GM18498 (cell line): ENCODE measurements at regions not wholly inside any gene's neighbourhood (a gene's known extent, or its start where the extent isn't known, plus 50 kb on each side); places are given as distances from the start of the nearest gene placed in this dataset.
"Not testable (repeated sequence)": the region's sequence is repeated elsewhere in the genome, so short reads cannot be mapped to it uniquely, and the experiment has no call there.

Experiments
- ATAC-seq: cut with Tn5 transposase; IDR thresholded peaks from one replicate; pipeline ENCODE4 v1.9.1; 2021; ENCODE audit warnings: mild to moderate bottlenecking, moderate library complexity; ENCODE audit not compliant: unreplicated experiment

DNA sequence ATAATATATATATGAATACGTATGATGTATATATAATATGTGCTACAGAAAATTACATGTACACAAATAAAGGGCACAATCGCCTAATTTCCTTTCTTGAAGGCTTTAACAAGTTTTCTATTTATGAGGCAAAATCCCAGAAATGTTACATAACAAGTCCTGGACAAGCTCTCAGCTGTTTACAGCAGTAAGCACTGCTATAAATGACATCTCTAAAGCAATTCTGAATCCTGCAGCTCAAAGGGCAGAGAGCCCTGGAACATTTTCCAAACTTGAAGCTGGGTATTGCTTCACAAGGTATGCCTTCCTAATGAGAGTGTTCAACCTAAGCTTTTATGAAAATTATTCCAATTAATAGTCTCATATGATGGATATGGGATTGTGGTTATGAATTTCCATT lies 222.3 kb upstream of the GCFC2 start:
- ATAC-seq: no peak

DNA sequence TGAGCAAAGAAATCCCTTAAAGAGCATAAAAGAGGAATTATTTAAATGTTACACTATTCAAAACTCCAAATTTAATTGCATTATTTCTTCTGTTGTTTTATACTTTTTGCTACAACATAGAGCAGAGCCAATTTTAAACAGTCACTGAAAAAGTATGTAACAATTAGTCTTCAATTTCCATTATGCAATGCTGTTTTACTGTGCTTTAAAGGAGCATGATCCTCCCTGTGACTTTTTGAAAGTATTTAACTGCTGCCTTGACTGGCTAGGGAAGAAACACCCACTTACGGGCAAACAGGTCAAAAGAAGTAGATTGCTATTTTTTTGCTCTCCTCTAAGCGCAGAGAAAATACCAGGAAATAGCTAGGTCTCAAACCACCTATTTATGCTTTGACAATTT lies 217.4 kb upstream of the GCFC2 start:
- no peak for ATAC-seq

DNA sequence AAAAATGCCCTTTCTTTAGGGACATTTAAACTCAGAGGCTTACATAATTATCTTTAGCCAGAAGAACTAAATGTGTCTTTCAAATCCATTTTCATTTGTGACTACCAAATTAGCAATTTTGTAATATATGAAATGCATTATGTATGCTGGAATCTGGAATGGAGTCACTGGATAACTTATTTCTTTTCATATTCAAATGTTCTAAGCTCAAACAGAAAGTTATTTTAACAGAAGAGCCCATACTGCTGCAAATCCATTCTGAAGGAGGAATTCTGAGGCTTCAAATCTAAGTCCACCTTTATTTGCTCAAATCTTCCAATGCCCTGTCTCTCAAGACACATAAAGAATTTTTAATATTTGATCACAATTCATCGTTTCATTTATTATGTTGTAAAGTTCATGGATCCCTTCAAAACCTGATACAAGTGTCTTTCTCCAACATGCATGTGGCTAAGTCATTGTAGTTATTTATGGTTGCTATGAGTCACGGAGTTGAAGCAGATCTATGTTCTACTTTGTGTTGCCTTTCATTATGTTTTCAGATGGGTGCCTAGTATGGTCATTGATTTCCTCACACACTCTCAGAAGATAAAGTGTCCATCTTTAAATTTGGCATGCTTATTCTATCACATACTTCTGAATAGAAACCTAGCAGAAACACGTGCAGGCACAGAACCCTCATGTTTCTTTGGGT lies 214.8 kb upstream of the GCFC2 start:
- ATAC-seq: no peak

DNA sequence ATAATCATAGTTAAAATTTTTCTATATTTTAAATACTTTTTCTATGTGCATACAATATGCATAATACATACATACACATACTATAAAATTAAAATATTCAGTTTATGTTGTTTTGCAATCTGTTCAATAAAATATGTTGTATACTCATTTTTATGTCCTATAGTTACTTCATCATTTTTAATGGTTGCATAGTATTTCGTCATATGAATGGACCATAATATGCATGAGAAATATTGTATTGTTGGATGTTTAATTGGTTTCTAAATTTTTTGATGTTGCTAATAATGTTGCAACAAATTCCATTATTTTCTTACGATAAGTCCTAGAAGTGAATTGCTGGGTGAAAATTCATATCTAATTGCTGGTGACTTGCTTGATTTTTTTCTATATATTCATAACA lies 211.5 kb upstream of the GCFC2 start:
- ATAC-seq: no peak

- ATAC-seq: no peak
Observed at GRCh38 chr2:75920859-75921551, 210.3 kb upstream of the GCFC2 start.

DNA sequence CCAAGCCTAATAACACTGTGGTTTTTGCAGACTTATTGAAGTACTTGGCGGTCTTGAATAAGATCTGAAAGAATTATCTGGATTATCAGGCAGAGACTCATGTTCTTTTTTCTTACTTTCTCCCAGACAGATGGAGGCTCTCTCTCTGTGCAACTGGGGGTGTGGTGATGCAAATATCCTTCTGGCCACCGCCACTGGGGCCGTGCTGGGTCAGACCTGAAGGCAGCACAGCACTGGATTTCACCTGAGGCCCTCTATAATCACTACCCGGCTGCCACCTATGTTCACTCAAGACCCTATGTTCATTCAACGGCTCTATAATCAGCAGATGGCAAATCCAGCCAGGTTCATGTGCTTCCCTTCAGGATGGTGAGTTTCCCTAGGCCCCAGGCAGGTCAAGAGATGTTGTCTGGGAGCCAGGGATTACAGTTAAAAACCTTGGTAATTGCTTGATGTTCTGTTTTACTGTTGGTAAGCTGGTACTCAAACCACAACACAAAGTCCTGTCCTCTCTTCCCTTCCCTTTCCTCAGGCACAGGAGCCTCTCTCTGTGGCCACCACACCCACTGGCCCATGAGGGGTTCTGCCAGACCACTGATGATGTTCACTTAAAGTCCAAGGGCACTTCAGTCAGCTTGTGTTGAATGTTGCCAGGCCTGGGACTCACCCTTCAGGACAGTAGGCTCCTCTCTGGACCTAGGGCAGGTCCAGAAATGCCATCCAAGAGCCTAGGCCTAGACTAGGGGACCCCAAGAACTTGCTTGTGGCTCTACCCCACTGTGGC lies 205.3 kb upstream of the GCFC2 start:
- ATAC-seq: no peak

DNA sequence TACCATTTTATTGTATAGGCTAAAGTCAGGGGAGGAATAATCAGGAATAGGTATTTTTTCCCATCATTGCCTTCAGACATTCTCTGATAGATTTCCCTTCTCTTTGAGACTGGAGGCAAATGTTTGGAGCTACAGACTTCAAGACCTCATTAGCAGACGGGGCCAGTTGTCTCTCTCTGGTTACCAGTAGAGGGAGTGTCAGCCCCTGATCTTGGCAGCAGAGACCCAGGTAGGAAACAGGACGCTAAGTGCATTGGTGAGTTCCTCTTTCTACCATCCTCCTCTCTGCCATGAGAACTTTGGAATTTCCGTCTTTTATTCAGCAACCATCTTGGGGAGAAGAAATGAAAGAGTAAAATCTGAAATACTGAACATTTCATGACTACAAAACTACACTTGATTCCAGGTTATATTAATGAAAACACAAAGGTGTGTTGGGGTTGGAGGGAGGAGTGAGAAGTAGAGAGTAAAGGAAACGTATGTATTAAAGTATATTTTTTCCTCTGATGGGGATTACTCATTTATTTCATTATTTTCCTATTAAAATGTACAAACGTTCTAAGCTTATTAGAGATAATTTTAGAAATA lies 186.2 kb upstream of the GCFC2 start:
- ATAC-seq: peak; percentile 86

- peak; percentile 76 for ATAC-seq
Observed at GRCh38 chr2:75894170-75894569, 183.5 kb upstream of the GCFC2 start.

- ATAC-seq: no peak
Observed at GRCh38 chr2:75892490-75892889, 181.8 kb upstream of the GCFC2 start.

- ATAC-seq: no peak
Observed at GRCh38 chr2:75882530-75882929, 171.8 kb upstream of the GCFC2 start.

- ATAC-seq: not testable (repeated sequence)
Observed at GRCh38 chr2:75875606-75876005, 164.9 kb upstream of the GCFC2 start.

DNA sequence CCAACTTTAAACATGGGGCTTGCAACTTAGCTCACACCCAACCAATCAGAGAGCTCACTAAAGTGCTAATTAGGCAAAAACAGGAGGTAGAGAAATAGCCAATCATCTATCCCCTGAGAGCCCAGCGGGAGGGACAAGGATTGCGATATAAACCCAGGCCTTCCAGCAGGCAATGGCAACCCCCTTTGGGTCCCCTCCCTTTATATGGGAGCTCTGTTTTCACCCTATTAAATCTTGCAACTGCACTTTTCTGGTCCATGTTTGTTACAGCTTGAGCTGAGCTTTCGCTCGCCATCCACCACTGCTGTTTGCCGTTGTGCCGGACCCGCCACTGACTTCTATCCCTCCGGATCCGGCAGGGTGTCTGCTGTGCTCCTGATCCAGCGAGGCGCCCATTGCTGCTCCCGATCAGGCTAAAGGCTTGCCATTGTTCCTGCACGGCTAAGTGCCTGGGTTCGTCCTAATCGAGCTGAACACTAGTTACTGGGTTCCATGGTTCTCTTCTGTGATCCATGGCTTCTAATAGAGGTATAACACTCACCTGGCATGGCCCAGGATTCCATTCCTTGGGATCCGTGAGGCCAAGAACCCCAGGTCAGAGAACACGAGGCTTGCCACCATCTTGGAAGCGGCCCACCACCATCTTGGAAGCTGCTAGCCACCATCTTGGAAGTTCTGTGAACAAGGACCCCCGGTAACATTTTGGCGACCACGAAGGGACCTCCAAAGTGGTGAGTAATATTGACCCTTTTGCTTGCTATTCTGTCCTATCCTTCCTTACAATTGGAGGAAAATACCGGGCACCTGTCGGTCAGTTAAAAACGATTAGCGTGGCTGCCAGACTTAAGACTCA lies 161.3 kb upstream of the GCFC2 start:
- not testable (repeated sequence) for ATAC-seq

- ATAC-seq: peak; percentile 74
Observed at GRCh38 chr2:75870651-75871137, 160.0 kb upstream of the GCFC2 start.

DNA sequence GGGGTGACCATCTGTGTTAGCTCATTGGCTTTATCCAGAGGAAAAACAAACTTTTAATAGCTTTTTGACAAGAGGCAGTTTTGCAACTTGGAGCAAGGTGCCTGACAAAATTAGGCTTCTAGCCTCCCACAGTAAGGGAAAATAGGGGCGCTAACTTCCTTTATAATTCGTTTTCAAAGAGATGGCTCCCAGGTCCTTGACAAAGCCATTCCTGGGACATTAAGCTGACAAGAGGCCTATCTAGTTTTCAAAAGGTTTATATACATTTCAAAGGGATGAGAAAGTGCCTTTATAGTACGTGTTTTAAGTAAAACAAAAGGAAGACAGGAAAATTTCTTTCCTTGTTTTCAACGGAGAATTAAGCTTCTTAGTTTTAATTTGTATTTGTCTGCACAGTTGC lies 159.4 kb upstream of the GCFC2 start:
- ATAC-seq: no peak

GRCh38 chr2:75865702-75866101 lies 155.0 kb upstream of the GCFC2 start:
- ATAC-seq: no peak

DNA sequence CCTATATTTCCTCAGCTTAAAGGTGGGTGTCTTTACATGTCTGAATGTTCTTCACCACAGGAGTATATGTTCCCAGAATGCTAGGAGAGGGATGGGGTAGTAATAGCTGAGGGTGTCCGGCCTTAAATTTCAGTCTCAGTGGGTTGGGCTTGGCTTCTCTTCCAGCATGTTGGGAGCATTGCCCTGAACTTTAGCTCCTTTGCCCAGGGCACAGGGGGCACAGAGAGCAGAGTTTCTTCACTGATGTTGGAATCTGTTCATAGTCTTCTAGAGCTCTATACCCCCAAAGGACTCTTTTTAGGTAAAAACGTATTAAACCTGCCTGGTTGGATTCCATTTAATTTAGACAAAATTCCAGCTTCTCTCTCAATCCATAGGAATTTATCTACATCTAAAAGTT lies 154.4 kb upstream of the GCFC2 start:
- ATAC-seq: no peak

DNA sequence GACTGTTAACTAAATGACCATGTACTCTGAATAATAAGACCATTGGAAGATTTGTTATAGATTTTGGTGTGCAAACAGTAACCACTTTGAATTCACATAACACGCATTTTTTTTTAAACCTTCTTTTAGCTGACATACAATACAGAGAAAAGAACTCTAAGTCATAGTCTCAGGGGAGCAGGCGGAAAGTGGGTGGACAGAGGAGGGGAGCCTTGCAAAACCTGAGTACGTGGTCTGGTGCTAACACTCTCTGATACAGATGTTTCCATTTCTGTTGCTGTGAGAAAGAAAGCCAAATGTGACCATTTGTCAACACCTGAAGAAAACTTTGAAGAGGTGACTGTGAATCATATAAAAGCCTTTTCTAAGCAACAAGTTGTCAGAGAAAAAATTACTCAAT lies 151.8 kb upstream of the GCFC2 start:
- ATAC-seq: no peak

GRCh38 chr2:75853436-75853835 lies 142.7 kb upstream of the GCFC2 start:
- ATAC-seq: no peak

- ATAC-seq: no peak
Observed at GRCh38 chr2:75852639-75853038, 141.9 kb upstream of the GCFC2 start.

DNA sequence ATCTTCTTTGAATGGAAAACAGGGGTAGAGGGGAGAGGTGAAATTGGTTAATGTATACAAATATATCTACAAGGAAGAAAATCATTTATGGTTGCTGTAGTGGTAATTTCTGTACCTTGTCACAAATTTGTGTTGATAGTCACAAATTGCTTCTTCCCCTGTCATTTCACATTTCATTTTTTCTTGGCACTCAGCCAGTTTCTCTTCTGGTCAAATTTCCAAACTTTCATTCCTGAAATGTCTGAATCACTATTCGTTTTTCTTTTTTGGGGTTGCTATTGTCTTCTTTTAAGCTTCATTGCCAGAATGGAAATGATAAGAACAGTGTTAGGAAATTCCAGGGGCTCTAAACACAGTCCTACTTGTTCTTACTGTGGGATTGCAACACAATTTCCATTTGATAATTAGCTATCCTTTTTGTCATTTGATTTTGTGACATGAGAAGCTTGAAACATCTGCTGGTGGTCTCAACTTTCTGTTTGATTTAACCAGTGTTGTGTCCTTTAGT lies 136.0 kb upstream of the GCFC2 start:
- ATAC-seq: no peak
